Activated CD4-positive, CD25-positive, alpha-beta regulatory T cell treated with anti-CD3 and anti-CD28 coated beads, Interleukin-2, amount 50 U/mL, for 24 hours (primary cell): ENCODE measurements at regions not wholly inside any gene's neighbourhood (a gene's known extent, or its start where the extent isn't known, plus 50 kb on each side); places are given as distances from the start of the nearest gene placed in this dataset.
"Not testable (repeated sequence)": the region's sequence is repeated elsewhere in the genome, so short reads cannot be mapped to it uniquely, and the experiment has no call there.

Experiments
- ATAC-seq, 2 donors: fragments of 150-1000 bp; cut with Tn5 transposase; one replicate each; pipeline ENCODE4 v1.10.0; 2021; ENCODE audit warnings: mild to moderate bottlenecking in 1 of 2, moderate library complexity in 1 of 2

DNA sequence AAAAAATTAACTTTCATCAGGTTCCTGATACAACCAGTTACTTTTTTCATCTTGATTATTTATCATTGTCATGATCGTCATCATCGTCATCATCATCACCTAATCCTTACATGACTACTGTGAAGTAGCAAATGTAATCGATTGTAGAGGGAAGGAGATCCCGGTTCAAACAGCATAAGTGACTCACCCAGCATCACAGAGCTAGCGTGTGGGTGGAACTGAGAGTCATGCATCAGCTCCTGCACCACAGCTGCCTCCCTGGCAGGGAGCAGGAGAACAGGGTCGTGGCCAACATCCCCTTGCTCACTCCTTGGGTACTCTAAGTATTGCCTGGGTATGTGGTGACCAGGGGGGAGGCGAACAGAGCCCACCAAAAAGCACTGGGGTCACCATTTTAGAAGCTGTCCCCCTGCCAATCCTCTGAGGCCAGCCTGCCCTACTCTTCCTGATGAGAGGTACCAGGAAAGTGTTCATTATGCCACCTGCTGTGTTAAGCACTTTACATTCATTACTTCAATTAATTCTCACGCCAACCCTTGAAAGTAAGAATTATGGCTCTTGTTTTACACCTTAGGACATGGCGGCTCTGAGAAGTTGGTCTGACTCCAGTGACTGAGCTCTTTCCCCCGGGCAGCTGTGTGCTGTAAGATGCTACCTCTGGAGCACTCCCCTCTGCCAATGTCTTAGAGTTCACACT lies 425.2 kb downstream of the CD83 start:
- peak; percentile 95 to 97 for ATAC-seq

DNA sequence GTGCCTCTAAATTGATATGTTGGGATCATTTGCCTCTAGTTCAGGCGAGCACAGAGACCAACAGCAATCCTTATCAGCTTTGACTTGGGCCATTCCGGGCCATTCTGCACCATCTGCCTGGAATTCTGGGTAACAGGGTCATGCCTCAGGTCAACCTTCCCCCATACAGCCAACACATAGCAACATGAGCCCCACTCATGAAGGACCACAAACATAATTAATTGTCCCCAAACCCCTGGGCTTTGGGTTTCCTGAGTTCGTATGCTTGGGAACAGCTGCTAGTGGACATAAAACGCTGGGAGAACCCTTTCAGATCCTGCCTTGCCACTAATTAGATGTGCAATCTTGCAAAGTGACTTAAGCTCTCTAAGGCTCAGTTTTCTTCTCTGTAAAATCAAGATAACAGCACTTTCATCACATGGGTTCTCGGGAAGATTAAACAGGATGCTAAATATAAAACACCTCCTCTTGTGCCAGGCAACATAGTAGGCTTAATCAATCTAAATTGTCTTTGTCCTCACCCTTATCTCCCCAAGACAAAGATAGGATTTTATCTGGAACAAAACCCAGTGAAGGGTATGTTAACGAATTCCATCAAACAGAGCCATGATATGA lies 426.5 kb downstream of the CD83 start:
- ATAC-seq: no peak

DNA sequence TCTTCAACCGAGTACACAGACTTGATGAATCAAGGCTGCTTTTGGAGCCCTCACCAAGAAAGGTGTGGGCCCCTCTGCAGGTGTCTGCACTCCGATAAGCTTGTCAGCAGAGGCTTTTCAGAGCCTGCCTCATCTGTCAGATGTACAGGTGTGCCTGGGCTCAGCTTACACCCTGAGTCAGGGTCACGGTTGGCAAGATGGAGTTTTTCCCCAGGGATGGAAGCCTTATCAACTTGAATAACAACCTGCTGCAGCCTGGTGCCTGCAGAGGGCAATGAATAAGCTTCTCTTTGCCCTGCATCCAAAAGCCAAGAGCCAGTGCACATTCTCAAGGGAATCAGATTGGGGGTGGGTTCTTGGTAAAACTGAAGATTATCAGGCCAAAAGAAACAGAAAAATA lies 427.1 kb downstream of the CD83 start:
- ATAC-seq: no peak

DNA sequence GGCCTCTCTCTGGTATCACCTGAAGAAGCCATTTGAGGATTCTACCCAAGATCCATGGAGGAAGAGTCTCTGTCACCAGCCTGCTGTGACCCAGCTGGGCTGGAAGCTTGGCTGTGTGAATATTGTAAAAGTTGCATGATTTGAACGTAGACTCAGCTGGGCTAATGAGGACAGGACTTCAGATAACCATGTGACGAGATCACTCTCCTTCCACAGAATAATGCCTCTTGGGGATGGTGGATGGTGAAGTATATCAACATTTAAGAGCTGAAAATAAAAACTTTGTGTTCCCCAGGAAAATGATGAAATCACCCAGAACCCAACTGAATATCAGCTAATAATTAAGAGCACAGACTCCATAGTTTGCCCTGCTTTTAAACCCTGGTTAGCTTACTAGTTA lies 427.9 kb downstream of the CD83 start:
- ATAC-seq: no peak

DNA sequence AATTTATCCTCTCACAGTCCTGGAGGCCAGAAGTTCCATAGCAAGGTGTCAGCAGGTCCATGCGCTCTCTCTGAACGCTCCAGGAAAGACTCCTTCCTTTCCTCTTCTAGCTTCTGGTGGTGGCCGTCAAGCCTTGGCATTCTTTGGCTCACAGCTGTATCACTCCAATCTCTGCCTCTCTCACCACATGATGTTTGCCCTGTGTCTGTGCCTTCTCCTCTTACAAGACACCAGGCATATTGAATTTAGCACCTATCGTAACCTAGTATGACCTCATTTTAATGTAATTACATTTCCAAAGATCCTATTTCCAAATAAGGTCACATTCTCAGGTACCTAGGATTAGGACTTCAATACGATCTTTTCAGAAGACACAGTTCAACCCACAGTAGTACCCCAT lies 428.5 kb downstream of the CD83 start:
- ATAC-seq: no peak

DNA sequence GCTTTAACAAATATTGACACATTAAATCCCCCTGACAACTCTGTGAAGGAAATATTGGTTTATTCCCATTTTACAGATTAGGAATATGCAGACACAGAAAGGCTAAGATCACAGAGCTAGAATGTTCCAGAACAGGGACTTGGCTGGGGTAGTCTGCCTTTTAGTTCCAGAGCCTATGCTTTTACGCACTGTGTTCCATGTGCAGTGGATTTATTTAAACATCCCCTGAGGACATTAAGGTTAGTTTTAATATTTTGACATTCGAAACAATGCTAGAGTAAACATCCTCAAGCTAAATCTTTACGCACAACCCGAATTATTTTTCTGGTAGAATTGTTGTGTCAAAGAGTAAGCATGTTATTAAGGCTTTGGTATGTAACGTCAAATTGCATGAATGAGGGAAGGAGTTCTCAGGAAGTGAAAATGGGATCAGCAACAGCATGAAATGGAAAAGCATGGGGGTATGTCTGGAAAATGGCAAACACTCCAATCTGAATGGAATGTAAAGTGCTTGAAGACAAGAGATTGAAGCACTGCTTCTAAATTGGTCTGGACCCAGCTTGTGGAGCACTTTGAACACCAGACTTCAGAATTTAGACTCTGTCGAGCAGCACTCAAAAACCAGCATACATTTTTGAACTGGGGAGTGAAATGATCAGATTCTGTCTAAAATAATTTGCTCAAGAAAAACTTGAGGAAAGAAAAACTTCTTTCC lies 429.9 kb downstream of the CD83 start:
- no peak for ATAC-seq

DNA sequence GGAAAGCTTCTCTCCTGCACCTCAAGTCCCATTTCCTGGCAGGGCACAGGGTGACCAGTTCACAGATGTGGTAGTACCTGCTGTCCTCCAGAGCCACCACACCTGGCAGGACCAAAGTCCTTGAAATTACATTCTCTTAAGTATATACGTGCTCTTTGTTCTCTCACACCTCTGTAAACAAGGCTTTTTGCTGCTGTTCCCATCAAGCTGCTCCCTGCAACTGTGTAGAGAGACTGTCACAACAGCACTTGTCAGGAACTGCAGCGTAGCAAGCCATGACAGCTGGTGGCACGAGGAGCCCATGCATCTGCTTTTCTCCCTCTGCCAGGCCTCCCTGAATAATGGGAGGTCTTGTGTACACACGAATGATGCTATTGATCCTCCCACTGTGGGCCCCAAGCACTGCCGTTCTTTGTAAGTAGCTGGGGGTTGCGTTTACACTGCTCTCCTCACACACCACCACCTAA lies 431.8 kb downstream of the CD83 start:
- ATAC-seq: no peak

DNA sequence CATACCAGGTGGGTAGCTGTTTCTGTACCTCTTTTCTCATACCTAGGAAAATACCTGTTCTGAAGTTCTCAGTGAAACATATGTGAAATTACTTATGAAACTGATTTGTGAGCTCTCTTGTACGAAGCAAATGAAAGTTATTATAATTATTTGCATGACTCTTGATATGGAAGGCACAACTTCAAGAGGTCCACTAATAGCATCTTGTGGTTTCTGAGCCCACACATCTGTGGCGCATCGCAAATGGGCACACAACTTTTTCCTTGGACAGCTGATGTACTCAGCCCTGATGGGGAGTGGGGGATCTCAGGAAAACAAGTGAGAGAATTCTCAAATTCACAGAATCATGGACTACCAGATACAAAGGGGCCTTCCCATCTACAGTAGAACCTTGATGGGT lies 432.3 kb downstream of the CD83 start:
- ATAC-seq: no peak

DNA sequence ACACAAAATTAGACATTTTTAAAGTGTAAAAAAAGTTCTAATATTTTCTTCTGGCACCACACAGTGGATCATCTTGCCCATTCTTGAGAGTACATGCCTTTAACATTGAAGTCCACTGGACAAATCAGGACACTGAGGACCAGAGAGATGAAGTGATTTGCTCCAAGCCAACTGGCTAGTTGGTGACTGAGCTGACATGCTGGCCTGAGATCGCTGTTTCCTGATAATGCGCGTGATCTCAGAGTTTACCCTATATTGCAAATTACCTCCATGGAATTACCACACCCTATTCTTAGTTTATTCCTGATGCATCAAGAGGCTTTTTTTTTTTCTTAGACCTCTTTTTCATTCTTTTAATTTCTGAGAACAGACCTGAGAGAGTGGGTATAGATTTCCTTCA lies 432.8 kb downstream of the CD83 start:
- no peak for ATAC-seq

DNA sequence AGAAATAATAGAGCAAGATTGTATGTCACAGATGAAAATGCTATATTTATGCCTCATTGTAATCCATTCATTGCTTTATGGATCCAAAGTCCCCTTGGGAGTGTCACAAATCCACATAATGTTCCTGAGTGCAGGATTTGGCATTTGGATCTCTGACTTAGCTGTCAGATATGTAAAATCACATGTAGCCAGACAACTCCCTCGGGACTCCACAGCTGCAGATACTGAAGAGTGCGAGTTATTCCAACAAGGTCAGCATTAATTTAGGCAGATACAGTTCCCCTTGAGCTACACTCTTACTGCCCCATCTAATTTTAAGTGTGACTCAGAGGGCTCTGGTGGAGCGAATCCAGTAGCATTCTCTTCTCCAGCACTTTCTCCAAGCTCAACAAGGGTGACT lies 433.2 kb downstream of the CD83 start:
- no peak for ATAC-seq

DNA sequence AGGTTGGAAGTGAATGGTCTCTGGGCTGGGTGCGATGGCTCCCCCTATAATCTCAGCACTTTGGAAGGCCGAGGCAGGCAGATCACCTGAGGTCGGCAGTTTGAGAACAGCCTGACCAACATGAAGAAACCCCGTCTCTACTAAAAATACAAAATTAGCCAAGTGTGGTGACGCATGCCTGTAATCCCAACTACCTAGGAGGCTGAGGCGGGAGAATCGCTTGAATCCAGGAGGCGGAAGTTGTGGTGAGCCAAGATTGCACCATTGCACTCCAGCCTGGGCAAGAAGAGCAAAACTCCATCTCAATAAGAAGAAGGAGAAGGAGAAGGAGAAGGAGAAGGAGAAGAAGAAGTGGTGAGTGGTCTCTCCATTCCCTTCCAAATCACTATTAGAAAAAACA lies 434.0 kb downstream of the CD83 start:
- not testable (repeated sequence) for ATAC-seq

DNA sequence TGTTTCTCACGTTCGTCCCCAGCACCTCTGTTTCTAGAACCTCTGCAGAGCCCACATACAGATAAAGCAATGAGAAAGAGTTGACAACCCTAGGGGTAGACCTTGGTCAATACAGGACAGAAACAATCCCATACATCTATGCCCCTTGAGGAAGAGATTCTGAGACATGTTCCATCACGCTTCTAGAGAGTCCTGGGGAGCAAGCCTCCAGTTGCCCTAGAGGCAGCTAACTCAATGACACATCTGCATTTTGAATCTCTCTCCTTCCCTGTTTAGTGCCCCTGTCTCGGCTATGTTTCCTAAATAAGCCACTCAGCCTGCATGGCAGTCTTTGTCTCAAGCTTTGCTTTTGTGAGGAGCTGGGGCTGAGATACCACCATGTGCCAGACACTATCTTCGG lies 435.3 kb downstream of the CD83 start:
- no peak for ATAC-seq

DNA sequence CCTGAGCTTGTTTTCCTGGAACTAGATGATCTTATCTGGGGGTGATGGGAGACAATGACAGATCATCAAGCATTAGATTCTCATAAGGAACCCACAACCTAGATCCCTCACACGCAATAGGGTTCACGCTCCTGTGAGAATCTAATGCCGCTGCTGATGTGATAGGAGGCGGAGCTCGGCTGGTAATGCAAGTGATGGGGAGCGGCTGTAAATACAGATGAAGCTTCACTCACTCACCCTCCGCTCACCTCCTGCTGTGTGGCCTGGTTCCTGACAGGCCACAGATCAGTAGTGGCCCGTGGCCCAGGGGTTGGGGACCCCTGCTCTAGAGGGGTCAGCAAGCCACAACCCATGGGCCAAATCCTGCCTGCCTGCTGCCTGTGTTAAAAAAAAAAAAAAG lies 435.9 kb downstream of the CD83 start:
- no peak for ATAC-seq

DNA sequence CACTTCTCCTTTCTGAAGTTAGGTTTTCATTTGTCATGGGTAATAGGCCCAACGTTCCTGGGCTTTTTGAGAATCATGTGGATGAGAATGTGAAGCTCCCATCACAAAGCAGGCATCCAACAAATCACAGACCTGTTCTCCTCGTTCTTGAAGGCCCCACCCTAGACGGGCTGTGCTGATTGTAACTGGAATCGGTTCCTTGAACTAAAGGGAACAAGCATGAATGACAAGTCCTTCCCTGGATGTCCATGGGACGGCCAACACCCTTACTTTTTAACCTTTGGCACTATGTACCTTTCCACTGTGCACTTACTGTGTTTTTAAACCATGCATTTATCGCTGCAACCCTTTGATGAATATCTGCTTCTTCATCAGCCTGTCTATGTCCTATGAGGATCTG lies 438.2 kb downstream of the CD83 start:
- ATAC-seq: no peak

DNA sequence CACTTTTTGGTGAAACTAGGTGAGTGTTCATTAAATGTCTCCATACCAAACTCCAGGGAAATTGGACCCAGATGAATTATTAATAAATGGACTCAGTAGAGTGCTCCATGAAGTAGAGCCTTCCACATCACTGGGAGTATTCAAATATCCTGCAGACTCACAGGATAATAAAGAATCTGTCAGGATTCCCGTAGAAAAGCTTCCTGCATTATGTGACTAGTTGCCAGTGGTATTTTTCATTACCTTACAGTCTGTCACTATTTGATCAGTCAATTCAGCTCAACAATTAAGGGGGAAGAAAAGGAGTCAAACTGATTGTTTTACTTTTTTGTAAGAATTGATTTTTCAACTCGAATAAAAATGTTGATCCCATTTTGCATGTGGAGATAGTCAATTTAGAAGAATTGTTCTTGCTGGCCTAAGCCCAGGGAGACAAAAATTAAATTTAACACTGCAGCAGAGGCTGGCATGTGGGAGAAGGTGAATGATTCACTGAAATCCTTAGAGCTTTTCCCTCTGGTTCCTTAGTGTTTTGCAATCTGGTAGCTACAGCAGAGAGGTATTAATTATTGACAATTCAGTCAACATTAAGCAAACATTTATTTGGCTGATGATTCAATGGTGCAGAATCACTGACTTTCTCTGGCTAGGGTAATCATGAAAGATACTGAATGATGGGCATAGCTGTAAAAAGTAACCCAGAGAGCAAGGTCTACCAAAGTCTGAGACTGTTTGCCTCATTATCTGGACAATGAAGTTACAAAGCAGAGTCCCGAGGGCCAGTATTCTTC lies 442.4 kb downstream of the CD83 start:
- ATAC-seq: no peak

DNA sequence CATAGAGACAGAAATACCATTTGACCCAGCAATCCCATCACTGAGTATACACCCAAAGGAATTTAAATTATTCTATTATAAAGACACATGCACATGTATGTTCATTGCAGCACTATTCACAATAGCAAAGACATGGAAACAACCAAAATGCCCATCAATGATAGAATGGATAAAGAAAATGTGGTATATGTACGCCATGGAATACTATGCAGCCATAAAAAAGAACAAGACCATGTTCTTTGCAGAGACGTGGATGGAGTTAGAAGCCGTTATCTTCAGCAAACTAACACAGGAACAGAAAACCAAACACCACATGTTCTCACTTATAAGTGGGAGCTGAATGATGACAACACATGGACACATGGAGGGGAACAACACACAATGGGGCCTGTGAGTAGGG lies 444.0 kb downstream of the CD83 start:
- ATAC-seq: not testable (repeated sequence)

DNA sequence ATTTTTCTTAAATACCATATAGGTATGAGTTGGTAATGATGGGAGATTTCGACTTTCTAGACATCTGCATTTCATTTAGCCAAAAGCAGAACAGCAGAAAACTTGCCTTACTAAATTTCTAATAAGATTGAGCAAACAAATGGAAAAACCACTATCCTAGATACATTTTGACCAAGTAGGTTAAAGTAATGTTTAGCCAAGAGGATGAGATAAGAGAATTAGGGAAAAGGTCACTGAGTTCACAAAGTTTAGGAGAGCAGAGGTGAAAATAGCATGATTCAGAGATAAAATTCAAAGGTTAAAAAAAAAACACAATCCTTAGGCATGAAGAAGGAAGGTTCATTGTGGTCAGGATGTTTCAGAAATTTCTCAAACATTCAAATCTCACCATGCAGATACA lies 450.3 kb downstream of the CD83 start:
- no peak for ATAC-seq

DNA sequence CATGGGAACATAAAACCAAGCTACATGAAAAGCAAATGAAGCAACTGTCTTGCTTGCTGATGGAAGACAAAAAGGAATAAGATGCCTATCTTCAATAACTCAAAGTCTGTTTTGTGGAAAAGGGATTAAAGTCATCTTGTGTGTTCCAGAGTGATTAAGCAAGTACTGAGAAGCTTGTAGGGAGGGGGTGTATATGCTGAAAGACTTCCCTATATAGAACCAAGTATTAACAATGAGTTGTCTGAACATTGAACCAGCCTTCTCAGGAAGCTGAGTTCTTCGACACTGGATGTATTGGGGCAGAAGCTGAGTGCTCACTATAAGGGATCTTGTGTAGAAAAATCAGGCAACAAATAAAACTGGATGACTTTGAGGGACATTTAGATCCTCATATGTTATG lies 451.8 kb downstream of the CD83 start:
- no peak for ATAC-seq

DNA sequence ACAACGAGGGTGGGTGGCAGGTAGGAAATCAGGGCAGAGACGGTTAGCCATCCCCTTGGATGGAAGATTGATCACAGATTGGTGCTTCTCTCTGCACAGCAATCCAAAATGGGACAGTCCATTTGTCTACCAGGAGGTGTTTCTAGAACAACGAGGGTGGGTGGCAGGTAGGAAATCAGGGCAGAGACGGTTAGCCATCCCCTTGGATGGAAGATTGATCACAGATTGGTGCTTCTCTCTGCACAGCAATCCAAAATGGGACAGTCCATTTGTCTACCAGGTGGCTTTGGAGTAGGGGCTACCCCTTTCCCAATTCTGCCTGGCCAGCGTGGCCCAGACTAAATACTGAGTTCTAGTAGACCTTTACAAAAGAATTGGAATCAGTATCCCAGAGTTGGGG lies 452.3 kb downstream of the CD83 start:
- ATAC-seq: not testable (repeated sequence)

DNA sequence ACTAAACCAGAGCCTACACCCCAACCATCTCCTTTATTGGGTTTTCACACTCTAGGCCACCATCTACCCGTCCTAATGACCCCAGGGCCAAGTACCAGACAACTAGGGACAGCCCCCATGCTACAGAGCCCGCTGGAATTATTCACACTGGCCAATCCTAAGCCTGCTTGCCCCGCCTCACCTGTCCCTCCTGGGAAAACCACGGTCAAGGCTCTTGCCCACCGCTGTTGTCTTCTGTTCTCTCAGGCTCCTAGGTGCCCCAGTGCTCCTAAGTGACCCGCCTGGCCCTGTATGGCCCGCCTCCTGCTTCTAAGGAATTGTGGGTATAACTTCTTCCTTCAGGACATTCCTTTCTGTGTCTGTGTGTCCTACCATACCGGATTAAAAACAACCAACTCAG lies 453.4 kb downstream of the CD83 start:
- no peak for ATAC-seq

DNA sequence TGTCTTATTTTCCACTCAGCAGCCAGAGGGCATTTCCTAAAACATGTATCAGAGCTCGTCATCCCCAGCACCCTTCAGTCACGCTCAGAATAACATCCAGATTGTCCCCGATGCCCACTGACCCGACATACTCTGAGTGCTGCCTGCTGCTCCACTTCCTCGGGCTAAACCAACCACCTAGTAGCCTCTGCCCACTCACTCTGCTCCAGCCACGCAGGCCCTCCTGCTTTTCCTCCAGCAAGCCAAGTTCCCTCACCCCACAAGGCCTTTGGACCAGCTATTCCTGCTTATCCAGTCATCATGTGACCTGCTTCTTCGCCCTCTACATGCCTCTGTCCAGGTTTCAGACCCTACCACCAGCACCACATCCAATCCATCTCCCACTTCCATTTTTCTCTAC lies 454.2 kb downstream of the CD83 start:
- ATAC-seq: no peak

DNA sequence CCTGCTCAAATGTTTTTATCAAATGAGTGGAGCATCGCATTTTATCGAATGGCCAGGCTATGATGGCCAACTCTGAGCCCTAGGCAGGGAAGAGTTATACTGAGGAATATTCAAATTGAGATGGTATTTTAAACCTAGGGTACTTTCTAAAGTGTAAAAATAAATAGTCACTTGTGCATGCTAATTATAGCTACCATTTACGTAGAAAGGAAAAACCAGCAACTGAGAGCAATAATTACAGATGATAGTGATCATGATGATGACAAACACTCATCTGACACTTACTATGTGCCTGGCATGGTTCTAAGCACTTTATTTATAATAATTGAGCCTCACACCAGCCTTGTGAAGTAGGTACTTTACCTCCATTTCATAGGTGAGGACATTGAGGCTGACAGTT lies 455.7 kb downstream of the CD83 start:
- no peak for ATAC-seq

DNA sequence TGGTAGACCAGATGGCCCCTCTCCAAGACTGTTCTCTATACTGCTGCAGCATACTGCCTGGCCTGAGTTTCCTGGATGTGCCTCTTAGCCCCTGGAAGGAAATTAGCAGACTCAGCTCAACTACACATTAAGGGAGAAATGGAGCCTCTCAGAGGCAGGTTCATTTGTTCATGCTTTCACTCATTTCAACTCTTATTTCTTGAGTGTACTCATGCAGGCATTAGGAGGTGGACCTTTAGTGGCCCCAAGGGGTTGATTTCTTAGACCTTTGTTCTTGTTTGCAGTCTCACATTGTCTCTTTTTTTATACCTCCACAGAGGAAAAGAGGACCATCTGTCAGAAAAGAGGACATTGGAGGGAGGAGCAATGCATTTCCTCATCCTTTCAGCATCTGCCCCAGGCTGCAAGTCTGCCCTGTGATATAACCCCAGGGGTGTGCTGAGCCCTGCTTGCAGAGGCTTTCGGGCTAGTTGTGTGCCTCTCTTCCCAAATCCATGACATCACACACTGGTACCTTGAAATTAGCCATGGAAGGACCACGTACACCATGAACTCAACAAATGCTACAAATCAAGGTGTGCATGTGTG lies 456.2 kb downstream of the CD83 start:
- no peak for ATAC-seq
